ENCODE measurements at regions not wholly inside any gene's neighbourhood (a gene's known extent, or its start where the extent isn't known, plus 50 kb on each side); places are given as distances from the start of the nearest gene placed in this dataset.

GRCh38 chr6:10297832-10298231 lies 117.0 kb downstream of the TFAP2A start:
- DNase-seq, result no peak
- peaks cover 0 to 1% (median 0%) of the 10 kb centered on the region in 7 donors for H3K27me3 ChIP-seq (replicated peaks in 1 of 7)
- 19 to 34% (median 23%) methylated on average over 4 of the region's 4 CpGs for WGBS, 5 donors
- no peak overlapping the region for H3K4me3 ChIP-seq
- intact Hi-C loops (cut with DNase I; ENCODE audit: low total_unique reads), result no loop called here
- no peaks in the 10 kb centered on the region for H3K4me1 ChIP-seq
- no peak for TF ChIP-seq POLR2AphosphoS5 (IDR thresholded peaks at IDR 0.05)
- TF ChIP-seq CTCF (IDR thresholded peaks at IDR 0.05 in 8 of 11, conservative IDR thresholded peaks at IDR 0.05 in 3 of 11), result no peak
- TF ChIP-seq POLR2A (IDR thresholded peaks at IDR 0.05), result no peak
- H3K36me3 ChIP-seq, result no peaks in the 10 kb centered on the region
- H3K9me3 ChIP-seq, result peaks cover 0 to 3% (median 0%) of the 10 kb centered on the region in 8 donors
- H3K27ac ChIP-seq, result no peak overlapping the region

- Histone ChIP-seq H3K4me3 (no peak overlapping the region), H3K36me3 (no peaks in the 10 kb centered on the region), H3K9me3 (peaks cover 0 to 10% (median 0%) of the 10 kb centered on the region in 8 donors), H3K27ac (no peak overlapping the region), H3K4me1 (no peaks in the 10 kb centered on the region), H3K27me3 (replicated peaks in 1 of 7) (no peaks in the 10 kb centered on the region)
- no peak for TF ChIP-seq CTCF (IDR thresholded peaks at IDR 0.05 in 8 of 11, conservative IDR thresholded peaks at IDR 0.05 in 3 of 11)
- TF ChIP-seq POLR2A (IDR thresholded peaks at IDR 0.05), result no peak
- no peak for TF ChIP-seq POLR2AphosphoS5 (IDR thresholded peaks at IDR 0.05)
- no peak for DNase-seq
- intact Hi-C loops (cut with DNase I; ENCODE audit: low total_unique reads), result no loop called here
These were observed 136.1 kb downstream of the TFAP2A start for GRCh38 chr6:10278746-10279145.

- no peak for TF ChIP-seq CTCF (IDR thresholded peaks at IDR 0.05 in 8 of 11, conservative IDR thresholded peaks at IDR 0.05 in 3 of 11)
- TF ChIP-seq POLR2AphosphoS5 (IDR thresholded peaks at IDR 0.05), result no peak
- no peak for TF ChIP-seq POLR2A (IDR thresholded peaks at IDR 0.05)
- Histone ChIP-seq H3K27me3 (replicated peaks in 1 of 7) (no peaks in the 10 kb centered on the region), H3K4me3 (no peak overlapping the region), H3K36me3 (no peaks in the 10 kb centered on the region), H3K27ac (no peak overlapping the region), H3K4me1 (no peaks in the 10 kb centered on the region), H3K9me3 (peaks cover 0 to 10% (median 0%) of the 10 kb centered on the region in 8 donors)
- 58 to 69% (median 59%) methylated on average over 3 of the region's 3 CpGs for WGBS, 5 donors
- intact Hi-C loops (cut with DNase I; ENCODE audit: low total_unique reads), result no loop called here
- no peak for DNase-seq
These were observed 138.1 kb downstream of the TFAP2A start for GRCh38 chr6:10276660-10277287.

GRCh38 chr6:10276106-10276505 lies 138.8 kb downstream of the TFAP2A start:
- TF ChIP-seq POLR2A (IDR thresholded peaks at IDR 0.05) (no peak), POLR2AphosphoS5 (IDR thresholded peaks at IDR 0.05) (no peak), CTCF (IDR thresholded peaks at IDR 0.05 in 8 of 11, conservative IDR thresholded peaks at IDR 0.05 in 3 of 11) (no peak)
- H3K4me3 ChIP-seq, result no peak overlapping the region
- H3K36me3 ChIP-seq, result no peaks in the 10 kb centered on the region
- WGBS, 5 donors, result 63 to 78% (median 70%) methylated on average over 2 of the region's 2 CpGs
- no peaks in the 10 kb centered on the region for H3K27me3 ChIP-seq (replicated peaks in 1 of 7)
- intact Hi-C loops (cut with DNase I; ENCODE audit: low total_unique reads), result no loop called here
- peaks cover 0 to 10% (median 0%) of the 10 kb centered on the region in 8 donors for H3K9me3 ChIP-seq
- H3K4me1 ChIP-seq, result no peaks in the 10 kb centered on the region
- no peak for DNase-seq
- no peak overlapping the region for H3K27ac ChIP-seq

All from spleen (tissue), 11 donors.